Transverse colon (tissue), 3 donors: ENCODE measurements at regions not wholly inside any gene's neighbourhood (a gene's known extent, or its start where the extent isn't known, plus 50 kb on each side); places are given as distances from the start of the nearest gene placed in this dataset.

Experiments
- POLR2A ChIP-seq: fragments of 450-650 bp; IDR thresholded peaks from one replicate; pipeline ENCODE4 v1.6.1; 2016; ENCODE audit warnings: antibody characterized with exemption, mild to moderate bottlenecking, moderate library complexity
- TF ChIP-seq, protein P1 (sequence below), 5 experiments: fragments of 200-600 bp in 3 of 5; fragments of 450-650 bp in 2 of 5; sonication (generic) in 3 of 5; IDR thresholded peaks; 1 replicate in 2 of 5; 2 replicates in 3 of 5; pipeline ENCODE4 v1.5.1; 2016 to 2017; ENCODE audit warnings: antibody characterized with exemption in 5 of 5, inconsistent platforms in 3 of 5, mild to moderate bottlenecking in 2 of 5, moderate library complexity in 1 of 5

- TF ChIP-seq POLR2A: no peak
- TF ChIP-seq, protein P1, sequence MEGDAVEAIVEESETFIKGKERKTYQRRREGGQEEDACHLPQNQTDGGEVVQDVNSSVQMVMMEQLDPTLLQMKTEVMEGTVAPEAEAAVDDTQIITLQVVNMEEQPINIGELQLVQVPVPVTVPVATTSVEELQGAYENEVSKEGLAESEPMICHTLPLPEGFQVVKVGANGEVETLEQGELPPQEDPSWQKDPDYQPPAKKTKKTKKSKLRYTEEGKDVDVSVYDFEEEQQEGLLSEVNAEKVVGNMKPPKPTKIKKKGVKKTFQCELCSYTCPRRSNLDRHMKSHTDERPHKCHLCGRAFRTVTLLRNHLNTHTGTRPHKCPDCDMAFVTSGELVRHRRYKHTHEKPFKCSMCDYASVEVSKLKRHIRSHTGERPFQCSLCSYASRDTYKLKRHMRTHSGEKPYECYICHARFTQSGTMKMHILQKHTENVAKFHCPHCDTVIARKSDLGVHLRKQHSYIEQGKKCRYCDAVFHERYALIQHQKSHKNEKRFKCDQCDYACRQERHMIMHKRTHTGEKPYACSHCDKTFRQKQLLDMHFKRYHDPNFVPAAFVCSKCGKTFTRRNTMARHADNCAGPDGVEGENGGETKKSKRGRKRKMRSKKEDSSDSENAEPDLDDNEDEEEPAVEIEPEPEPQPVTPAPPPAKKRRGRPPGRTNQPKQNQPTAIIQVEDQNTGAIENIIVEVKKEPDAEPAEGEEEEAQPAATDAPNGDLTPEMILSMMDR (IDR thresholded peaks at IDR 0.05): no peak
Measured at GRCh38 chr13:78325585-78325984, 277.8 kb downstream of the POU4F1 start.
